Neural cell (in vitro differentiated cells): ENCODE measurements at regions not wholly inside any gene's neighbourhood (a gene's known extent, or its start where the extent isn't known, plus 50 kb on each side); places are given as distances from the start of the nearest gene placed in this dataset.

Source experiments
- H2AFZ ChIP-seq: fragments of 200-600, 300-800 bp; sonication (generic), shearing (Covaris generic); 2 replicates; pipeline ENCODE4 v1.6.0; 2014; ENCODE audit warnings: low read depth, mild to moderate bottlenecking, antibody characterized with exemption, low read length, moderate library complexity
- H3F3A ChIP-seq: fragments of 200-600 bp; shearing (Covaris generic); 2 replicates; pipeline ENCODE4 v1.6.1; 2016; ENCODE audit warnings: mild to moderate bottlenecking, moderate library complexity, mixed read lengths, antibody characterized with exemption, low read length; ENCODE audit not compliant: insufficient read depth, poor library complexity, severe bottlenecking
- H3K27ac ChIP-seq: fragments of 200-600, 300-800 bp; sonication (generic), shearing (Covaris generic); 2 replicates; pipeline ENCODE4 v1.5.1; 2014; ENCODE audit warnings: mild to moderate bottlenecking, low read length, moderate library complexity
- H3K27me3 ChIP-seq: fragments of 300-800, 200-600 bp; sonication (generic), shearing (Covaris generic); 2 replicates; pipeline ENCODE4 v1.6.0; 2014; ENCODE audit warnings: mild to moderate bottlenecking, low read depth, low read length, moderate library complexity; ENCODE audit not compliant: insufficient read depth
- H3K36me3 ChIP-seq: fragments of 300-800, 200-600 bp; sonication (generic), shearing (Covaris generic); 2 replicates; pipeline ENCODE4 v1.5.1; 2014; ENCODE audit warnings: mild to moderate bottlenecking, antibody characterized with exemption, low read length, moderate library complexity; ENCODE audit not compliant: insufficient read depth
- H3K4me2 ChIP-seq: fragments of 300-800, 200-600 bp; sonication (generic), shearing (Covaris generic); 2 replicates; pipeline ENCODE4 v1.6.0; 2014; ENCODE audit warnings: mild to moderate bottlenecking, low read length
- H3K4me3 ChIP-seq: fragments of 300-800, 200-600 bp; sonication (generic), shearing (Covaris generic); 2 replicates; pipeline ENCODE4 v1.5.1; 2014; ENCODE audit warnings: mild to moderate bottlenecking, low read length, moderate library complexity
- H3K79me2 ChIP-seq: fragments of 200-600 bp; shearing (Covaris generic); replicated peaks from 2 replicates; pipeline ENCODE4 v1.6.0; 2014; ENCODE audit warnings: mild to moderate bottlenecking, low read length, moderate library complexity; ENCODE audit not compliant: insufficient read depth
- H3K9ac ChIP-seq: fragments of 300-800, 200-600 bp; sonication (generic), shearing (Covaris generic); 2 replicates; pipeline ENCODE4 v1.6.1; 2016; ENCODE audit warnings: mild to moderate bottlenecking, low read length, mixed read lengths
- H3K9me2 ChIP-seq: fragments of 200-600 bp; shearing (Covaris generic); 2 replicates; pipeline ENCODE4 v1.6.1; 2016; ENCODE audit warnings: mild to moderate bottlenecking, low read length, mixed read lengths; ENCODE audit not compliant: insufficient read depth
- H3K9me3 ChIP-seq: fragments of 200-600, 300-800 bp; sonication (generic), shearing (Covaris generic); 2 replicates; pipeline ENCODE4 v1.6.1; 2016; ENCODE audit warnings: mild to moderate bottlenecking, mixed run types, low read length, moderate library complexity, mixed read lengths
- H4K20me1 ChIP-seq: fragments of 200-600 bp; shearing (Covaris generic); 2 replicates; pipeline ENCODE4 v1.6.1; 2016; ENCODE audit warnings: mild to moderate bottlenecking, mixed run types; ENCODE audit not compliant: insufficient read depth
- CTCF ChIP-seq: fragments of 450-650 bp; IDR thresholded peaks from 2 replicates; pipeline ENCODE4 v1.5.1; 2014; ENCODE audit warnings: antibody characterized with exemption, mild to moderate bottlenecking, moderate library complexity; ENCODE audit not compliant: poor library complexity, severe bottlenecking
- EP300 ChIP-seq: fragments of 450-650 bp; conservative IDR thresholded peaks from 2 replicates; pipeline ENCODE4 v1.6.1; 2014; ENCODE audit warnings: antibody characterized with exemption, mild to moderate bottlenecking, moderate library complexity; ENCODE audit not compliant: poor library complexity, severe bottlenecking
- EZH2 ChIP-seq: fragments of 200-600, 300-800 bp; shearing (Covaris generic), sonication (generic); IDR thresholded peaks from 2 replicates; pipeline ENCODE4 v1.6.1; 2014; ENCODE audit warnings: antibody characterized with exemption, low read length, borderline replicate concordance, mild to moderate bottlenecking; ENCODE audit not compliant: insufficient read depth, poor library complexity, severe bottlenecking
- MXI1 ChIP-seq: fragments of 450-650 bp; conservative IDR thresholded peaks from 2 replicates; pipeline ENCODE4 v1.6.1; 2014; ENCODE audit warnings: antibody characterized with exemption, mild to moderate bottlenecking; ENCODE audit not compliant: poor library complexity, severe bottlenecking
- POLR2AphosphoS5 ChIP-seq: IDR thresholded peaks from 2 replicates; pipeline ENCODE4 v1.6.1; 2012
- RAD21 ChIP-seq: fragments of 450-650 bp; conservative IDR thresholded peaks from 2 replicates; pipeline ENCODE4 v1.6.1; 2014; ENCODE audit warnings: antibody characterized with exemption, mild to moderate bottlenecking, moderate library complexity
- SMC3 ChIP-seq: fragments of 450-650 bp; conservative IDR thresholded peaks from 2 replicates; pipeline ENCODE4 v1.6.1; 2014; ENCODE audit warnings: antibody characterized with exemption, mild to moderate bottlenecking, moderate library complexity; ENCODE audit not compliant: poor library complexity
- TAF1 ChIP-seq: IDR thresholded peaks from 2 replicates; pipeline ENCODE4 v1.6.1; 2012; ENCODE audit warnings: low read depth
- TF ChIP-seq, protein P1 (sequence below): IDR thresholded peaks from 2 replicates; pipeline ENCODE4 v1.6.1; 2012; ENCODE audit warnings: borderline replicate concordance

GRCh38 chrX:93598076-93598475 lies 75.3 kb downstream of the NAP1L3 start:
- H3K4me2 ChIP-seq, result no peak overlapping the region

GRCh38 chrX:93594780-93595179 lies 78.6 kb downstream of the NAP1L3 start:
- Histone ChIP-seq H3K9ac (no peak overlapping the region), H4K20me1 (no peaks in the 10 kb centered on the region), H3K79me2 (no peaks in the 10 kb centered on the region), H3K27ac (no peak overlapping the region), H3K36me3 (no peaks in the 10 kb centered on the region), H3K4me2 (no peak overlapping the region), H3K27me3 (no peaks in the 10 kb centered on the region), H3K9me2 (no peaks in the 10 kb centered on the region), H3K4me3 (no peak overlapping the region), H3K9me3 (no peaks in the 10 kb centered on the region), H2AFZ (no peak overlapping the region), H3F3A (no peaks in the 10 kb centered on the region)
- TF ChIP-seq TAF1 (no peak), EZH2 (no peak), EP300 (no peak), CTCF (no peak), RAD21 (no peak), POLR2AphosphoS5 (no peak), MXI1 (no peak), SMC3 (no peak)
- TF ChIP-seq, protein P1, sequence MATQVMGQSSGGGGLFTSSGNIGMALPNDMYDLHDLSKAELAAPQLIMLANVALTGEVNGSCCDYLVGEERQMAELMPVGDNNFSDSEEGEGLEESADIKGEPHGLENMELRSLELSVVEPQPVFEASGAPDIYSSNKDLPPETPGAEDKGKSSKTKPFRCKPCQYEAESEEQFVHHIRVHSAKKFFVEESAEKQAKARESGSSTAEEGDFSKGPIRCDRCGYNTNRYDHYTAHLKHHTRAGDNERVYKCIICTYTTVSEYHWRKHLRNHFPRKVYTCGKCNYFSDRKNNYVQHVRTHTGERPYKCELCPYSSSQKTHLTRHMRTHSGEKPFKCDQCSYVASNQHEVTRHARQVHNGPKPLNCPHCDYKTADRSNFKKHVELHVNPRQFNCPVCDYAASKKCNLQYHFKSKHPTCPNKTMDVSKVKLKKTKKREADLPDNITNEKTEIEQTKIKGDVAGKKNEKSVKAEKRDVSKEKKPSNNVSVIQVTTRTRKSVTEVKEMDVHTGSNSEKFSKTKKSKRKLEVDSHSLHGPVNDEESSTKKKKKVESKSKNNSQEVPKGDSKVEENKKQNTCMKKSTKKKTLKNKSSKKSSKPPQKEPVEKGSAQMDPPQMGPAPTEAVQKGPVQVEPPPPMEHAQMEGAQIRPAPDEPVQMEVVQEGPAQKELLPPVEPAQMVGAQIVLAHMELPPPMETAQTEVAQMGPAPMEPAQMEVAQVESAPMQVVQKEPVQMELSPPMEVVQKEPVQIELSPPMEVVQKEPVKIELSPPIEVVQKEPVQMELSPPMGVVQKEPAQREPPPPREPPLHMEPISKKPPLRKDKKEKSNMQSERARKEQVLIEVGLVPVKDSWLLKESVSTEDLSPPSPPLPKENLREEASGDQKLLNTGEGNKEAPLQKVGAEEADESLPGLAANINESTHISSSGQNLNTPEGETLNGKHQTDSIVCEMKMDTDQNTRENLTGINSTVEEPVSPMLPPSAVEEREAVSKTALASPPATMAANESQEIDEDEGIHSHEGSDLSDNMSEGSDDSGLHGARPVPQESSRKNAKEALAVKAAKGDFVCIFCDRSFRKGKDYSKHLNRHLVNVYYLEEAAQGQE, result no peak

More at GRCh38 chrX:93598076-93598475, 75.3 kb downstream of the NAP1L3 start:
- Histone ChIP-seq H3F3A (no peaks in the 10 kb centered on the region), H4K20me1 (no peaks in the 10 kb centered on the region), H3K9ac (no peak overlapping the region), H3K27ac (no peak overlapping the region), H2AFZ (no peak overlapping the region), H3K4me3 (no peak overlapping the region), H3K36me3 (no peaks in the 10 kb centered on the region), H3K79me2 (no peaks in the 10 kb centered on the region), H3K27me3 (no peaks in the 10 kb centered on the region), H3K9me3 (no peaks in the 10 kb centered on the region), H3K9me2 (no peaks in the 10 kb centered on the region)
- TF ChIP-seq TAF1, result no peak

GRCh38 chrX:93593966-93594365 lies 79.4 kb downstream of the NAP1L3 start:
- no peak overlapping the region for H2AFZ ChIP-seq
- H3F3A ChIP-seq, result no peaks in the 10 kb centered on the region
- no peak for TF ChIP-seq TAF1
- TF ChIP-seq, protein P1, result no peak
- TF ChIP-seq EZH2, result no peak
- no peak for TF ChIP-seq CTCF
- no peak for TF ChIP-seq POLR2AphosphoS5
- no peak for TF ChIP-seq MXI1
- no peak for TF ChIP-seq RAD21
- no peak for TF ChIP-seq SMC3
- no peak for TF ChIP-seq EP300
- no peaks in the 10 kb centered on the region for H3K36me3 ChIP-seq
- no peak overlapping the region for H3K4me2 ChIP-seq
- no peaks in the 10 kb centered on the region for H4K20me1 ChIP-seq
- no peak overlapping the region for H3K27ac ChIP-seq
- H3K9ac ChIP-seq, result no peak overlapping the region
- no peak overlapping the region for H3K4me3 ChIP-seq
- H3K79me2 ChIP-seq, result no peaks in the 10 kb centered on the region
- no peaks in the 10 kb centered on the region for H3K9me2 ChIP-seq
- no peaks in the 10 kb centered on the region for H3K9me3 ChIP-seq
- H3K27me3 ChIP-seq, result no peaks in the 10 kb centered on the region
